ENCODE measurements at regions not wholly inside any gene's neighbourhood (a gene's known extent, or its start where the extent isn't known, plus 50 kb on each side); places are given as distances from the start of the nearest gene placed in this dataset.

DNA sequence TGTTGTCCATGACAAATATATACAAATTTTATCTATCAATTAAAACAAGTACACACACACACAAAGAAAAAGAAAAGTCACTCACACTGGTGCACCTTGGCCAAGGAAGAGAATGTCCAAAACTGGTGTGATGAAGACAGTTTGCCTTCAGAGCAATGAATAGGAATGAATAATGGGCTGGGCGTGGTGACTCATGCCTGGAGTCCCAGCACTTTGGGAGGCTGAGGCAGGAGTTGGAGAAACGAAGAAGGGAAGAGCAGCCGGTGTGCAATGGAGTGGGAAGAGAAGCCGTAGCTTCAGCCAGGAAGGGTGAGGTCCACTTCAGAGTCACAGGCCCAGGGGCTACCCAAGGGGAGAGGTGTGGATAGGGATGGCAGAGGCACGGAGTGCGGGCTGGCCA, 253.6 kb downstream of the CCSER2 start:
- Histone ChIP-seq H3K9me3 (ENCODE audit: control insufficient read depth, insufficient read depth, low read depth, low read length) (no peaks in the 10 kb centered on the region; the same call in 1 of the 2 replicates), H3K4me1 (ENCODE audit: control insufficient read depth, insufficient read depth, low read length) (no peaks in the 10 kb centered on the region), H3K4me3 (ENCODE audit: low read depth, low read length) (no peak overlapping the region), H3K36me3 (ENCODE audit: control insufficient read depth in 2 of 2, insufficient read depth in 1 of 2, low read length in 2 of 2) (no peaks in the 10 kb centered on the region), H3K27ac (ENCODE audit: extremely low read depth, low read depth, low read length) (no peak overlapping the region)
- ChIA-PET CTCF (no interaction called here), POLR2A (no interaction called here)
- no peak for TF ChIP-seq ZNF707 (tag by site-specific recombination; IDR thresholded peaks at IDR 0.05)
- TF ChIP-seq KLF9 (tag by site-specific recombination; IDR thresholded peaks at IDR 0.05; ENCODE audit: low read depth), result no peak
- TF ChIP-seq ZNF623 (tag by site-specific recombination; IDR thresholded peaks at IDR 0.05), result no peak
- TF ChIP-seq HOXD13 (CRISPR knock-in tag; IDR thresholded peaks at IDR 0.05; ENCODE audit: borderline replicate concordance), result no peak
- TF ChIP-seq ZNF624 (tag by site-specific recombination; IDR thresholded peaks at IDR 0.05), result no peak
- no peak for TF ChIP-seq KLF8 (tag by site-specific recombination; IDR thresholded peaks at IDR 0.05)
- no peak for TF ChIP-seq ZNF501 (tag by site-specific recombination; IDR thresholded peaks at IDR 0.05)
- TF ChIP-seq ZNF670 (tag by site-specific recombination; IDR thresholded peaks at IDR 0.05; ENCODE audit: low read depth), result no peak
- no peak for TF ChIP-seq ZNF558 (tag by site-specific recombination; IDR thresholded peaks at IDR 0.05)
- TF ChIP-seq YY2 (tag by site-specific recombination; IDR thresholded peaks at IDR 0.05), result no peak
- no peak for TF ChIP-seq KLF7 (tag by site-specific recombination; IDR thresholded peaks at IDR 0.05; ENCODE audit: borderline replicate concordance)
- no peak for TF ChIP-seq YY1 (tag by site-specific recombination; IDR thresholded peaks at IDR 0.05)
- no peak for TF ChIP-seq KLF10 (tag by site-specific recombination; IDR thresholded peaks at IDR 0.05)
- no peak for TF ChIP-seq ZFP69B (tag by site-specific recombination; IDR thresholded peaks at IDR 0.05)
- TF ChIP-seq, protein P1, sequence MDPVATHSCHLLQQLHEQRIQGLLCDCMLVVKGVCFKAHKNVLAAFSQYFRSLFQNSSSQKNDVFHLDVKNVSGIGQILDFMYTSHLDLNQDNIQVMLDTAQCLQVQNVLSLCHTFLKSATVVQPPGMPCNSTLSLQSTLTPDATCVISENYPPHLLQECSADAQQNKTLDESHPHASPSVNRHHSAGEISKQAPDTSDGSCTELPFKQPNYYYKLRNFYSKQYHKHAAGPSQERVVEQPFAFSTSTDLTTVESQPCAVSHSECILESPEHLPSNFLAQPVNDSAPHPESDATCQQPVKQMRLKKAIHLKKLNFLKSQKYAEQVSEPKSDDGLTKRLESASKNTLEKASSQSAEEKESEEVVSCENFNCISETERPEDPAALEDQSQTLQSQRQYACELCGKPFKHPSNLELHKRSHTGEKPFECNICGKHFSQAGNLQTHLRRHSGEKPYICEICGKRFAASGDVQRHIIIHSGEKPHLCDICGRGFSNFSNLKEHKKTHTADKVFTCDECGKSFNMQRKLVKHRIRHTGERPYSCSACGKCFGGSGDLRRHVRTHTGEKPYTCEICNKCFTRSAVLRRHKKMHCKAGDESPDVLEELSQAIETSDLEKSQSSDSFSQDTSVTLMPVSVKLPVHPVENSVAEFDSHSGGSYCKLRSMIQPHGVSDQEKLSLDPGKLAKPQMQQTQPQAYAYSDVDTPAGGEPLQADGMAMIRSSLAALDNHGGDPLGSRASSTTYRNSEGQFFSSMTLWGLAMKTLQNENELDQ (tag by site-specific recombination; IDR thresholded peaks at IDR 0.05; ENCODE audit: low read depth), result no peak

DNA sequence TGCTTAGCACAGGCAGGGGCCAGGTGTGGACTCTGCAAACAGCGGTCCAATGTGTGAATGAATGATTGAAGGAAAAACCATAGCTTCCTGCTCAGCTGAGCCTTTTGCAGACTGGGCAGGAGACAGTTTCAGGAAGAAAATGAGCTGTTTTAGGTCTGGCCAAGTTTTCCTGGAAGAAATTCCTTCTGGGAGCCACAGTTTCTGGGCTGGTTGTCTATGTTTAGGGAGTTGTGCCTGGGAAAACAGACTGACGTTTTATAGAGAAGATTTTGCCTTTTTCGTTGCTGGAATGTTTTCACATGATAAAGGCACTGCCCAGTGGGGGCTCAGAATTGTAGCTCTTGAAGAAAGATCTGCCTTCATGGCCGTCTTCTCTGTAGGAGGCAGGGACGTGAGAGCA, 255.1 kb downstream of the CCSER2 start:
- POLR2A ChIA-PET, result no interaction called here
- Histone ChIP-seq H3K36me3 (ENCODE audit: control insufficient read depth in 2 of 2, insufficient read depth in 1 of 2, low read length in 2 of 2) (no peaks in the 10 kb centered on the region), H3K4me1 (ENCODE audit: control insufficient read depth, insufficient read depth, low read length) (no peaks in the 10 kb centered on the region), H3K4me3 (ENCODE audit: low read depth, low read length) (no peak overlapping the region), H3K9me3 (ENCODE audit: control insufficient read depth, insufficient read depth, low read depth, low read length) (no peaks in the 10 kb centered on the region), H3K27ac (ENCODE audit: extremely low read depth, low read depth, low read length) (no peak overlapping the region)
- CTCF ChIA-PET, result interaction anchor here (0.7 kb wide), 1 partner anchor 83 kb away, joined by 4 read pairs; no protein-coding TSS in a partner anchor
- TF ChIP-seq, protein P2, sequence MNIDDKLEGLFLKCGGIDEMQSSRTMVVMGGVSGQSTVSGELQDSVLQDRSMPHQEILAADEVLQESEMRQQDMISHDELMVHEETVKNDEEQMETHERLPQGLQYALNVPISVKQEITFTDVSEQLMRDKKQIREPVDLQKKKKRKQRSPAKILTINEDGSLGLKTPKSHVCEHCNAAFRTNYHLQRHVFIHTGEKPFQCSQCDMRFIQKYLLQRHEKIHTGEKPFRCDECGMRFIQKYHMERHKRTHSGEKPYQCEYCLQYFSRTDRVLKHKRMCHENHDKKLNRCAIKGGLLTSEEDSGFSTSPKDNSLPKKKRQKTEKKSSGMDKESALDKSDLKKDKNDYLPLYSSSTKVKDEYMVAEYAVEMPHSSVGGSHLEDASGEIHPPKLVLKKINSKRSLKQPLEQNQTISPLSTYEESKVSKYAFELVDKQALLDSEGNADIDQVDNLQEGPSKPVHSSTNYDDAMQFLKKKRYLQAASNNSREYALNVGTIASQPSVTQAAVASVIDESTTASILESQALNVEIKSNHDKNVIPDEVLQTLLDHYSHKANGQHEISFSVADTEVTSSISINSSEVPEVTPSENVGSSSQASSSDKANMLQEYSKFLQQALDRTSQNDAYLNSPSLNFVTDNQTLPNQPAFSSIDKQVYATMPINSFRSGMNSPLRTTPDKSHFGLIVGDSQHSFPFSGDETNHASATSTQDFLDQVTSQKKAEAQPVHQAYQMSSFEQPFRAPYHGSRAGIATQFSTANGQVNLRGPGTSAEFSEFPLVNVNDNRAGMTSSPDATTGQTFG (tag by site-specific recombination; IDR thresholded peaks at IDR 0.05; ENCODE audit: borderline replicate concordance), result no peak
- TF ChIP-seq SP3 (tag by site-specific recombination; IDR thresholded peaks at IDR 0.05), result no peak
- TF ChIP-seq SCRT2 (tag by site-specific recombination; IDR thresholded peaks at IDR 0.05), result no peak
- TF ChIP-seq ZNF433 (tag by site-specific recombination; IDR thresholded peaks at IDR 0.05; ENCODE audit: low read depth), result no peak
- no peak for TF ChIP-seq TCF7L2 (IDR thresholded peaks at IDR 0.05; ENCODE audit: borderline replicate concordance, low read depth, low read length)
- TF ChIP-seq ZNF133 (tag by site-specific recombination; IDR thresholded peaks at IDR 0.05), result no peak
- no peak for TF ChIP-seq ZNF610 (tag by site-specific recombination; IDR thresholded peaks at IDR 0.05; ENCODE audit: borderline replicate concordance)
- TF ChIP-seq ZEB2 (tag by site-specific recombination; IDR thresholded peaks at IDR 0.05), result no peak
- TF ChIP-seq, protein P3, sequence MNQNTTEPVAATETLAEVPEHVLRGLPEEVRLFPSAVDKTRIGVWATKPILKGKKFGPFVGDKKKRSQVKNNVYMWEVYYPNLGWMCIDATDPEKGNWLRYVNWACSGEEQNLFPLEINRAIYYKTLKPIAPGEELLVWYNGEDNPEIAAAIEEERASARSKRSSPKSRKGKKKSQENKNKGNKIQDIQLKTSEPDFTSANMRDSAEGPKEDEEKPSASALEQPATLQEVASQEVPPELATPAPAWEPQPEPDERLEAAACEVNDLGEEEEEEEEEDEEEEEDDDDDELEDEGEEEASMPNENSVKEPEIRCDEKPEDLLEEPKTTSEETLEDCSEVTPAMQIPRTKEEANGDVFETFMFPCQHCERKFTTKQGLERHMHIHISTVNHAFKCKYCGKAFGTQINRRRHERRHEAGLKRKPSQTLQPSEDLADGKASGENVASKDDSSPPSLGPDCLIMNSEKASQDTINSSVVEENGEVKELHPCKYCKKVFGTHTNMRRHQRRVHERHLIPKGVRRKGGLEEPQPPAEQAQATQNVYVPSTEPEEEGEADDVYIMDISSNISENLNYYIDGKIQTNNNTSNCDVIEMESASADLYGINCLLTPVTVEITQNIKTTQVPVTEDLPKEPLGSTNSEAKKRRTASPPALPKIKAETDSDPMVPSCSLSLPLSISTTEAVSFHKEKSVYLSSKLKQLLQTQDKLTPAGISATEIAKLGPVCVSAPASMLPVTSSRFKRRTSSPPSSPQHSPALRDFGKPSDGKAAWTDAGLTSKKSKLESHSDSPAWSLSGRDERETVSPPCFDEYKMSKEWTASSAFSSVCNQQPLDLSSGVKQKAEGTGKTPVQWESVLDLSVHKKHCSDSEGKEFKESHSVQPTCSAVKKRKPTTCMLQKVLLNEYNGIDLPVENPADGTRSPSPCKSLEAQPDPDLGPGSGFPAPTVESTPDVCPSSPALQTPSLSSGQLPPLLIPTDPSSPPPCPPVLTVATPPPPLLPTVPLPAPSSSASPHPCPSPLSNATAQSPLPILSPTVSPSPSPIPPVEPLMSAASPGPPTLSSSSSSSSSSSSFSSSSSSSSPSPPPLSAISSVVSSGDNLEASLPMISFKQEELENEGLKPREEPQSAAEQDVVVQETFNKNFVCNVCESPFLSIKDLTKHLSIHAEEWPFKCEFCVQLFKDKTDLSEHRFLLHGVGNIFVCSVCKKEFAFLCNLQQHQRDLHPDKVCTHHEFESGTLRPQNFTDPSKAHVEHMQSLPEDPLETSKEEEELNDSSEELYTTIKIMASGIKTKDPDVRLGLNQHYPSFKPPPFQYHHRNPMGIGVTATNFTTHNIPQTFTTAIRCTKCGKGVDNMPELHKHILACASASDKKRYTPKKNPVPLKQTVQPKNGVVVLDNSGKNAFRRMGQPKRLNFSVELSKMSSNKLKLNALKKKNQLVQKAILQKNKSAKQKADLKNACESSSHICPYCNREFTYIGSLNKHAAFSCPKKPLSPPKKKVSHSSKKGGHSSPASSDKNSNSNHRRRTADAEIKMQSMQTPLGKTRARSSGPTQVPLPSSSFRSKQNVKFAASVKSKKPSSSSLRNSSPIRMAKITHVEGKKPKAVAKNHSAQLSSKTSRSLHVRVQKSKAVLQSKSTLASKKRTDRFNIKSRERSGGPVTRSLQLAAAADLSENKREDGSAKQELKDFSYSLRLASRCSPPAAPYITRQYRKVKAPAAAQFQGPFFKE (tag by site-specific recombination; IDR thresholded peaks at IDR 0.05; ENCODE audit: borderline replicate concordance), result no peak
- no peak for TF ChIP-seq ZFHX2 (tag by site-specific recombination; conservative IDR thresholded peaks at IDR 0.05)
- no peak for TF ChIP-seq ZNF112 (tag by site-specific recombination; IDR thresholded peaks at IDR 0.05)
- TF ChIP-seq ZNF747 (tag by site-specific recombination; IDR thresholded peaks at IDR 0.05), result no peak
- TF ChIP-seq ZNF350 (tag by site-specific recombination; IDR thresholded peaks at IDR 0.05), result no peak
